GM23248 (cell line): ENCODE measurements at regions not wholly inside any gene's neighbourhood (a gene's known extent, or its start where the extent isn't known, plus 50 kb on each side); places are given as distances from the start of the nearest gene placed in this dataset.

Experiments used
- EZH2 ChIP-seq: fragments of 200-600 bp; sonication (generic); IDR thresholded peaks from 2 replicates; pipeline ENCODE4 v1.6.1; 2018; ENCODE audit warnings: antibody characterized with exemption, mild to moderate bottlenecking; ENCODE audit not compliant: insufficient read depth, poor library complexity, severe bottlenecking
- EZH2phosphoT487 ChIP-seq: fragments of 200-600 bp; sonication (generic); IDR thresholded peaks from 2 replicates; pipeline ENCODE4 v1.6.1; 2018; ENCODE audit warnings: antibody characterized with exemption, moderate library complexity, mild to moderate bottlenecking, low read depth; ENCODE audit not compliant: insufficient read depth

DNA sequence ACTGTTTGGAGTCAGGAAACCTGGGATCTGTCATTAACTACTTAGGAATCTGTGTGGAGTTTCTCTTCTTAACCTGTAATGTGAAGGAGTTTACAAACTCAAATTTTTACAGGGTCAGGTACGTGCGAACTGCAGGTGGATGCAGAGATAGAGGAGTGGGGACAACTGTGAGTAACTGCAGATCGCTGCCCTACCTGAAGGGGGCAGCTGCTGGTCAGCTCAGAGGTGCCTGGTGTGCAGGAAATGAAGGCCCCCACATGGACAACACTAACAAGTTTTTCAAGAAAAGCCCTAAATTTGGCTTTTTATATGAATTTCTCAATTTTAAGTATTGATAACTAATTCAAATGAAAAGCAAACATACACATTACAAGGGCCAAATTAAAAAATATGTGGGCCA is 380.0 kb downstream of the REEP3 start:
- no peak for TF ChIP-seq EZH2
- no peak for TF ChIP-seq EZH2phosphoT487
